ENCODE measurements at regions not wholly inside any gene's neighbourhood (a gene's known extent, or its start where the extent isn't known, plus 50 kb on each side); places are given as distances from the start of the nearest gene placed in this dataset.

GRCh38 chr2:120442541-120442922 lies 96.6 kb downstream of the INHBB start:
- TF ChIP-seq CTCF (IDR thresholded peaks at IDR 0.05) (no peak), POLR2A (IDR thresholded peaks at IDR 0.05) (no peak)
